Upper lobe of right lung (tissue), 1 donor: ENCODE measurements at regions not wholly inside any gene's neighbourhood (a gene's known extent, or its start where the extent isn't known, plus 50 kb on each side); places are given as distances from the start of the nearest gene placed in this dataset.

ENCODE experiments used
- ATAC-seq: fragments of 200-7000 bp; cut with Tn5 transposase; one replicate; pipeline ENCODE4 v1.9.1; 2020; ENCODE audit warnings: mild to moderate bottlenecking, moderate library complexity
- DNase-seq: peaks from one replicate; pipeline ENCODE4 v3.0.0-alpha.2; 2020
- H3K27ac ChIP-seq: fragments of 200-600 bp; one replicate; pipeline ENCODE4 v1.8.0; 2022
- H3K27me3 ChIP-seq: fragments of 200-600 bp; one replicate; pipeline ENCODE4 v1.8.0; 2022; ENCODE audit warnings: mild to moderate bottlenecking
- H3K36me3 ChIP-seq: fragments of 200-600 bp; one replicate; pipeline ENCODE4 v1.8.0; 2022
- H3K4me1 ChIP-seq: fragments of 200-600 bp; one replicate; pipeline ENCODE4 v1.8.0; 2022
- H3K4me3 ChIP-seq: fragments of 200-600 bp; one replicate; pipeline ENCODE4 v1.8.0; 2022; ENCODE audit warnings: mild to moderate bottlenecking
- H3K9me3 ChIP-seq: fragments of 200-600 bp; one replicate; pipeline ENCODE4 v1.8.0; 2022
- CTCF ChIP-seq: fragments of 200-600 bp; IDR thresholded peaks from one replicate; pipeline ENCODE4 v1.8.0; 2022; ENCODE audit warnings: antibody characterized with exemption
- intact Hi-C: fragments of 100-400 bp; cut with DNase I; formaldehyde crosslinking; loops from one replicate; pipeline ENCODE4 v1.11.0; 2022
- donor health status: DM: no; HTN: yes; CAD: no; lungs with severe emphysema.

- Histone ChIP-seq H3K27me3 (no peaks in the 10 kb centered on the region), H3K9me3 (no peaks in the 10 kb centered on the region), H3K4me1 (no peaks in the 10 kb centered on the region), H3K4me3 (no peak overlapping the region), H3K36me3 (no peaks in the 10 kb centered on the region), H3K27ac (no peak overlapping the region)
- no peak for ATAC-seq
- intact Hi-C loops, result no loop called here
- no peak for DNase-seq
- no peak for TF ChIP-seq CTCF
Observed at GRCh38 chr7:91518058-91518457, 253.8 kb downstream of the FZD1 start.

- Histone ChIP-seq H3K9me3 (no peaks in the 10 kb centered on the region), H3K27ac (no peak overlapping the region), H3K36me3 (no peaks in the 10 kb centered on the region), H3K4me1 (no peaks in the 10 kb centered on the region), H3K4me3 (no peak overlapping the region), H3K27me3 (no peaks in the 10 kb centered on the region)
- DNase-seq, result no peak
- intact Hi-C loops, result no loop called here
- TF ChIP-seq CTCF, result no peak
- no peak for ATAC-seq
Observed at GRCh38 chr7:91519241-91520158, 255.3 kb downstream of the FZD1 start.

GRCh38 chr7:91520645-91521044 is 256.4 kb downstream of the FZD1 start:
- ATAC-seq (no peak), DNase-seq (no peak)
- Histone ChIP-seq H3K27me3 (no peaks in the 10 kb centered on the region), H3K27ac (no peak overlapping the region), H3K4me3 (no peak overlapping the region), H3K9me3 (no peaks in the 10 kb centered on the region), H3K36me3 (no peaks in the 10 kb centered on the region), H3K4me1 (no peaks in the 10 kb centered on the region)
- intact Hi-C loops, result no loop called here
- no peak for TF ChIP-seq CTCF

- no peaks in the 10 kb centered on the region for H3K9me3 ChIP-seq
- DNase-seq (no peak), ATAC-seq (no peak)
- no peaks in the 10 kb centered on the region for H3K36me3 ChIP-seq
- intact Hi-C loops, result no loop called here
- H3K4me1 ChIP-seq, result no peaks in the 10 kb centered on the region
- H3K27me3 ChIP-seq, result no peaks in the 10 kb centered on the region
- TF ChIP-seq CTCF, result no peak
- H3K27ac ChIP-seq, result no peak overlapping the region
- no peak overlapping the region for H3K4me3 ChIP-seq
Observed at GRCh38 chr7:91526404-91526803, 262.2 kb downstream of the FZD1 start.

GRCh38 chr7:91527460-91527859 is 263.2 kb downstream of the FZD1 start:
- ATAC-seq (no peak), DNase-seq (no peak)
- Histone ChIP-seq H3K4me3 (no peak overlapping the region), H3K4me1 (no peaks in the 10 kb centered on the region), H3K9me3 (peaks cover 8% of the 10 kb centered on the region), H3K36me3 (no peaks in the 10 kb centered on the region), H3K27me3 (no peaks in the 10 kb centered on the region), H3K27ac (no peak overlapping the region)
- intact Hi-C loops, result no loop called here
- no peak for TF ChIP-seq CTCF
